Fibroblast of mammary gland (primary cell): ENCODE measurements at regions not wholly inside any gene's neighbourhood (a gene's known extent, or its start where the extent isn't known, plus 50 kb on each side); places are given as distances from the start of the nearest gene placed in this dataset.
"Not testable (repeated sequence)": the region's sequence is repeated elsewhere in the genome, so short reads cannot be mapped to it uniquely, and the experiment has no call there.

Experiments used
- DNase-seq: peaks from one replicate; pipeline ENCODE4 v3.0.0-alpha.2; 2010; ENCODE audit warnings: low read depth
- H3K4me3 ChIP-seq: 2 replicates; pipeline ENCODE4 v1.5.1; 2011; ENCODE audit warnings: low read depth, mild to moderate bottlenecking, low read length, moderate library complexity; ENCODE audit not compliant: control insufficient read depth
- CTCF ChIP-seq: conservative IDR thresholded peaks from 2 replicates; pipeline ENCODE4 v1.5.1; 2011; ENCODE audit warnings: low read depth, low read length, inconsistent platforms; ENCODE audit not compliant: control insufficient read depth, insufficient read depth

GRCh38 chr2:190150413-190150812 lies 87.9 kb upstream of the MSTN start:
- TF ChIP-seq CTCF: no peak
- DNase-seq: no peak
- no peak overlapping the region for H3K4me3 ChIP-seq

- H3K4me3 ChIP-seq: no peak overlapping the region
- DNase-seq: no peak
- TF ChIP-seq CTCF: no peak
Observed at GRCh38 chr2:190149908-190150307, 87.4 kb upstream of the MSTN start.

- H3K4me3 ChIP-seq: no peak overlapping the region
- TF ChIP-seq CTCF: no peak
- no peak for DNase-seq
Observed at GRCh38 chr2:190149200-190149599, 86.7 kb upstream of the MSTN start.

- not testable (repeated sequence) for DNase-seq
Observed at GRCh38 chr2:190146109-190146508, 83.6 kb upstream of the MSTN start.

GRCh38 chr2:190140474-190140873 lies 77.9 kb upstream of the MSTN start:
- not testable (repeated sequence) for DNase-seq, H3K4me3 ChIP-seq

More at GRCh38 chr2:190146109-190146508, 83.6 kb upstream of the MSTN start:
- not testable (repeated sequence) for H3K4me3 ChIP-seq

GRCh38 chr2:190139371-190139770 lies 76.8 kb upstream of the MSTN start:
- no peak overlapping the region for H3K4me3 ChIP-seq
- DNase-seq: no peak
- no peak for TF ChIP-seq CTCF

- no peak overlapping the region for H3K4me3 ChIP-seq
- DNase-seq: no peak
- TF ChIP-seq CTCF: no peak
Observed at GRCh38 chr2:190138032-190138431, 75.5 kb upstream of the MSTN start.

- peak; percentile 57 for DNase-seq
- TF ChIP-seq CTCF: no peak
- no peak overlapping the region for H3K4me3 ChIP-seq
Observed at GRCh38 chr2:190137561-190137960, 75.0 kb upstream of the MSTN start.
